Small intestine (tissue), 7 donors: ENCODE measurements at regions not wholly inside any gene's neighbourhood (a gene's known extent, or its start where the extent isn't known, plus 50 kb on each side); places are given as distances from the start of the nearest gene placed in this dataset.

Source experiments
- DNase-seq, 2 donors: peaks; one replicate each; pipeline versions ENCODE4 v3.0.0 to v3.0.0-alpha.2; 2013
- FAIRE-seq: peaks from 2 replicates; lab custom pipeline; 2012; peaks lifted over from hg19 to GRCh38; lab: Jason Lieb, UNC
- H3K27ac ChIP-seq, 3 donors: one replicate each; pipeline ENCODE4 v1.5.1; 2013; ENCODE audit warnings: low read length in 2 of 3, mild to moderate bottlenecking in 2 of 3, control low read depth in 1 of 3, inconsistent platforms in 1 of 3, low read depth in 1 of 3, moderate library complexity in 1 of 3
- H3K27me3 ChIP-seq, 3 donors: one replicate each; pipeline ENCODE4 v1.6.1; 2013; ENCODE audit warnings: low read length in 3 of 3, inconsistent platforms in 1 of 3; ENCODE audit not compliant: control insufficient read depth in 3 of 3, insufficient read depth in 3 of 3
- H3K36me3 ChIP-seq, 3 donors: one replicate each; pipeline ENCODE4 v1.6.1; 2013; ENCODE audit warnings: low read length in 3 of 3, inconsistent platforms in 1 of 3, low read depth in 1 of 3, mild to moderate bottlenecking in 1 of 3, moderate library complexity in 1 of 3; ENCODE audit not compliant: control insufficient read depth in 3 of 3, insufficient read depth in 2 of 3
- H3K4me1 ChIP-seq, 3 donors: one replicate each; pipeline ENCODE4 v1.6.1; 2013; ENCODE audit warnings: low read length in 2 of 3, inconsistent platforms in 1 of 3, low read depth in 1 of 3, mild to moderate bottlenecking in 1 of 3, moderate library complexity in 1 of 3; ENCODE audit not compliant: control insufficient read depth in 3 of 3, insufficient read depth in 2 of 3
- H3K4me3 ChIP-seq, 3 donors: one replicate each; pipeline ENCODE4 v1.5.1; 2013; ENCODE audit warnings: low read length in 3 of 3, control low read depth in 1 of 3, inconsistent platforms in 1 of 3, low read depth in 1 of 3, mild to moderate bottlenecking in 1 of 3, moderate library complexity in 1 of 3
- H3K9me3 ChIP-seq, 2 donors: one replicate each; pipeline ENCODE4 v1.6.1; 2013; ENCODE audit warnings: low read depth in 1 of 2, low read length in 1 of 2; ENCODE audit not compliant: control insufficient read depth in 2 of 2, insufficient read depth in 1 of 2
- WGBS, 3 donors: extraction: QIAGEN DNeasy Blood & Tissue Kit; methylation state at CpG; one replicate each; pipeline ENCODE4 v1.1.7; 2013; 5-methylcytosine and 5-hydroxymethylcytosine counted together
- donor health status: healthy with polysubstance abuse.
- donor health status: control.
- donor health status: control.
- donor health status: Bipolar disorder and iron deficiency.
- donor health status: healthy.

- H3K27ac ChIP-seq, result no peak overlapping the region
- H3K36me3 ChIP-seq, result no peaks in the 10 kb centered on the region
- no peak overlapping the region for H3K4me3 ChIP-seq
- DNase-seq (no peak), FAIRE-seq (no peak)
- H3K4me1 ChIP-seq, result no peaks in the 10 kb centered on the region
- H3K27me3 ChIP-seq, result no peaks in the 10 kb centered on the region
- no peaks in the 10 kb centered on the region for H3K9me3 ChIP-seq
Measured at GRCh38 chr20:4563031-4563430, 123.2 kb upstream of the PRNP start.

DNA sequence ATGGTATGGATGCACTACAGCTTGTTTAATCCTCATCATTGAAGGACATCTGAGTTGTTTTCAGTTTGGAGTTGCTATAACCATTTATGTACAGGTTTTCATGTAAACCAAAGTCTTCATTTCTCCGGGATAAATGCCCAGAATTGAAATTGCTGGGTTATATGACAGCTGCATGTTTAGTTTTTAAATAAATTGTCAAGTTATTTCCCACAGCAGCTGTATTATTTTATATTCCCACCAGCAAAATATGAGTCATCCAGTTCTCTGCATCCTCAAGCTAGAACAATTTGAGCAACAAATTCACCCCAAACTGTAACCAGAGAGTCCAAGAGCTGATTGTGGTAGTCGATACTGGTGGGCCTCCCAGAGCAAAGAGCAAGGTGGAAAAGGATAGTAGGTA, 125.6 kb upstream of the PRNP start:
- H3K27ac ChIP-seq, result no peak overlapping the region
- FAIRE-seq (no peak), DNase-seq (no peak)
- no peaks in the 10 kb centered on the region for H3K9me3 ChIP-seq
- 55 to 67% (median 61%) methylated on average over 2 of the region's 2 CpGs for WGBS, 3 donors
- no peak overlapping the region for H3K4me3 ChIP-seq
- no peaks in the 10 kb centered on the region for H3K36me3 ChIP-seq
- H3K4me1 ChIP-seq, result no peaks in the 10 kb centered on the region
- H3K27me3 ChIP-seq, result no peaks in the 10 kb centered on the region

- Histone ChIP-seq H3K27me3 (no peaks in the 10 kb centered on the region), H3K4me3 (no peak overlapping the region), H3K27ac (no peak overlapping the region), H3K9me3 (no peaks in the 10 kb centered on the region), H3K36me3 (no peaks in the 10 kb centered on the region), H3K4me1 (no peaks in the 10 kb centered on the region)
- WGBS, 3 donors, result 73 to 77% (median 73%) methylated on average over 2 of the region's 2 CpGs
- no peak for DNase-seq
- no peak for FAIRE-seq
Measured at GRCh38 chr20:4559906-4560305, 126.3 kb upstream of the PRNP start.

- DNase-seq (no peak), FAIRE-seq (no peak)
- Histone ChIP-seq H3K9me3 (no peaks in the 10 kb centered on the region), H3K4me3 (no peak overlapping the region), H3K27ac (no peak overlapping the region), H3K36me3 (no peaks in the 10 kb centered on the region), H3K27me3 (no peaks in the 10 kb centered on the region), H3K4me1 (no peaks in the 10 kb centered on the region)
Measured at GRCh38 chr20:4559106-4559505, 127.2 kb upstream of the PRNP start.

- 54 to 74% (median 62%) methylated on average over 4 of the region's 4 CpGs for WGBS, 3 donors
Measured at GRCh38 chr20:4556781-4557180, 129.5 kb upstream of the PRNP start.

DNA sequence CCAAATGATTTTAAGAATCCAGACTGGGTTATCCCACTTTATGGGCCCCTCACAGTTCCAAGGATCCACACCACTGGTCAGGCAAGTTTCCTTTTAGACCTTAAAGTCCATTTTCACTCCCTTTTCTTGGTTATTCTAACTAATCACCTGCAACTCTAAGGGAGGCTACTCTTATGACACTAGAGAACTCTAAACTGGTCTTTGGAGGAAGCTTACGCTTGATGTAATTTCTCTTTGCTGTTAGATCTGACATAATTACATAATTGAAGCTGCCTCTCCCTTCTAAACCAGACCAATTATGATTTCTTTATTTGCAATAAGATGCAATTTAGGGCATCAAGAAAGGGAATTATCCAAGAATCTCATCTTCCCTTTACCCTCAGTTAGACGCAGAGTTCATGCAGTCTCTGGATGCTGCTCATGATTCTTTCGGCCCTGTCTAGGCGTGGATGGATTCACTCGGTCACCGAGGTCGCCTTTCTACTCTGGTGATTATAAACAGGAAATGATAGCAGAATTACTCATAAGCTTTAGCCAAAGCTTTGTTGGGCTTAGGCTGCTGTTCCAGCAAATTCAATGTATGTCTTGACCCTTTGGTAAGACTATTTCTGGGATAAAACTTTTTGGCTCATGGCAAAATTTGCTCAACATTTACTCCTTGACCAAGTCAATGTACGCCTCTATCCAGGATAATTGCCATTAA, 130.9 kb upstream of the PRNP start:
- WGBS, 3 donors, result 54 to 69% (median 58%) methylated on average over 8 of the region's 8 CpGs
- H3K4me1 ChIP-seq, result no peaks in the 10 kb centered on the region
- H3K9me3 ChIP-seq, result no peaks in the 10 kb centered on the region
- H3K27ac ChIP-seq, result no peak overlapping the region
- H3K36me3 ChIP-seq, result no peaks in the 10 kb centered on the region
- no peaks in the 10 kb centered on the region for H3K27me3 ChIP-seq
- H3K4me3 ChIP-seq, result no peak overlapping the region
- FAIRE-seq, result no peak
- peak in 1 of 2 donors; percentile 9 for DNase-seq

More at GRCh38 chr20:4556781-4557180, 129.5 kb upstream of the PRNP start:
- H3K9me3 ChIP-seq, result no peaks in the 10 kb centered on the region
- DNase-seq, result no peak
- FAIRE-seq, result no peak
- no peak overlapping the region for H3K4me3 ChIP-seq
- H3K27me3 ChIP-seq, result no peaks in the 10 kb centered on the region
- H3K36me3 ChIP-seq, result no peaks in the 10 kb centered on the region
- H3K27ac ChIP-seq, result no peak overlapping the region
- no peaks in the 10 kb centered on the region for H3K4me1 ChIP-seq

DNA sequence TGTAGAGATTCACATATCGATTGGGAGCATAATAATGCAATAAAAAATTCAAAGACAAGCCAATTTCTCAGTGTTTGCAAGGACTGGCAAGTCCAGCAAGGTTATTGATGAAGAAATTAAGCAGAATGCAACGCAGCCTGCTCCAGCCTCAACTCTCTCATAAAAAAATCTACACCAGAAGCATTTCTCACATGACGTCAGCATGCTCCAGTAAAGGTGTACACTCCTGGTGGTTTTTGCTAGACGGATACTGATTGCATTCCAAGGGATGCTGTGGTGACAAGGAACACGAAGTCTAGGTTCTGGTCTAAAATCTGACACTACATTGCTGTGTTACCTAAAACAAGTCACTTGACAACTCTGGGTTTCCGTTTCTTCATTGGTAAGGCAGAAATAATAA, 131.9 kb upstream of the PRNP start:
- Histone ChIP-seq H3K27ac (no peak overlapping the region), H3K4me1 (no peaks in the 10 kb centered on the region), H3K4me3 (no peak overlapping the region), H3K36me3 (no peaks in the 10 kb centered on the region), H3K27me3 (no peaks in the 10 kb centered on the region), H3K9me3 (no peaks in the 10 kb centered on the region)
- DNase-seq, result no peak
- no peak for FAIRE-seq
- 67 to 81% (median 75%) methylated on average over 6 of the region's 6 CpGs for WGBS, 3 donors

DNA sequence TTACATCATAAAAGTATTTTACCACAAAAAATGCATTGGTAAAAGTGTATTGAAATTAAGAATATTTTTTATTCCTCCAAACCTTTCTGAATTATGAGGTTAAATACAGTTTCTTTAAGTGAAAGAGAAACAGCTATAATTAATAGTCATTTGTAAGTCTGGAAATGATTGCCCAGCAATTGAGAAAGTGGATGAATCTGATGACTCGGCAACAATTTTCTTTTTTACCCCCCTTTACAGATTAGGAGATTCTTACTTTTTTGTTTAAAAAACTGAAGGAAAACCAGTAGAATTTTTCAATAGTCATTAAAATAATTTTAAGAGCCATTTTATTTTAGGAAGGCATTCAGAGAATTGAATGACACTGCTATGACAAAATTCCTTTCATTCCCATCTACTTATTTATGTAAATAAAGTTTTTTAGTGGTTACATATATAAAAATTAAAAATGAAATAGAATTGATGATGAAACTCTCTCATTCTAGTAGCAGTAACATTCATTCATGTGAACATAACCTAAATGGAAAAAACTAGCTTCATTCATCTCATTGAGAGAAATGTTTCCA, 134.1 kb upstream of the PRNP start:
- WGBS, 3 donors, result 73 to 80% (median 80%) methylated on average over 1 of the region's 1 CpG
- Histone ChIP-seq H3K36me3 (no peaks in the 10 kb centered on the region), H3K9me3 (no peaks in the 10 kb centered on the region), H3K27ac (no peak overlapping the region), H3K4me3 (no peak overlapping the region), H3K27me3 (no peaks in the 10 kb centered on the region), H3K4me1 (peaks cover 0 to 4% (median 0%) of the 10 kb centered on the region in 3 donors)
- FAIRE-seq (no peak), DNase-seq (no peak)

- Histone ChIP-seq H3K27me3 (no peaks in the 10 kb centered on the region), H3K4me1 (peaks cover 0 to 5% (median 4%) of the 10 kb centered on the region in 3 donors), H3K27ac (no peak overlapping the region), H3K9me3 (no peaks in the 10 kb centered on the region), H3K4me3 (no peak overlapping the region), H3K36me3 (no peaks in the 10 kb centered on the region)
- no peak for FAIRE-seq
- WGBS, 3 donors, result 74 to 83% (median 79%) methylated on average over 1 of the region's 1 CpG
- DNase-seq, result peak in 1 of 2 donors; percentile 9
Measured at GRCh38 chr20:4550740-4551139, 135.5 kb upstream of the PRNP start.
